H9 (cell line): ENCODE measurements at regions not wholly inside any gene's neighbourhood (a gene's known extent, or its start where the extent isn't known, plus 50 kb on each side); places are given as distances from the start of the nearest gene placed in this dataset.

Experiments used
- DNase-seq: peaks from one replicate; pipeline ENCODE4 v3.0.0-alpha.2; 2017
- H2AFZ ChIP-seq: one replicate; pipeline ENCODE4 v1.6.1; 2013; ENCODE audit warnings: mild to moderate bottlenecking, low read length, control low read depth, moderate library complexity
- H2AK5ac ChIP-seq: 2 replicates; pipeline ENCODE4 v1.6.1; 2013; ENCODE audit warnings: low read length, control low read depth, mixed read lengths; ENCODE audit not compliant: insufficient read length
- H2BK120ac ChIP-seq: one replicate; pipeline ENCODE4 v1.6.1; 2013; ENCODE audit warnings: low read depth, mild to moderate bottlenecking, low read length, control low read depth, inconsistent platforms; ENCODE audit not compliant: poor library complexity, severe bottlenecking
- H2BK12ac ChIP-seq: 2 replicates; pipeline ENCODE4 v1.6.1; 2013; ENCODE audit warnings: low read length, control low read depth, mixed read lengths, low read depth; ENCODE audit not compliant: insufficient read length
- H2BK15ac ChIP-seq: 2 replicates; pipeline ENCODE4 v1.6.1; 2013; ENCODE audit warnings: low read depth, low read length, control low read depth
- H2BK20ac ChIP-seq: one replicate; pipeline ENCODE4 v1.6.1; 2013; ENCODE audit warnings: low read depth, mild to moderate bottlenecking, low read length, control low read depth, inconsistent platforms; ENCODE audit not compliant: poor library complexity, severe bottlenecking
- H2BK5ac ChIP-seq: 2 replicates; pipeline ENCODE4 v1.6.1; 2013; ENCODE audit warnings: low read length, control low read depth, mixed read lengths; ENCODE audit not compliant: insufficient read length
- H3K14ac ChIP-seq: 2 replicates; pipeline ENCODE4 v1.6.1; 2013; ENCODE audit warnings: low read length, control low read depth; ENCODE audit not compliant: insufficient read depth
- H3K18ac ChIP-seq: 2 replicates; pipeline ENCODE4 v1.6.1; 2013; ENCODE audit warnings: low read depth, mild to moderate bottlenecking, mixed read lengths, low read length, control low read depth; ENCODE audit not compliant: insufficient read length
- H3K23ac ChIP-seq: 2 replicates; pipeline ENCODE4 v1.6.1; 2013; ENCODE audit warnings: low read length, control low read depth, mixed read lengths, low read depth; ENCODE audit not compliant: insufficient read length
- H3K23me2 ChIP-seq: 2 replicates; pipeline ENCODE4 v1.6.1; 2013; ENCODE audit warnings: low read depth, mild to moderate bottlenecking, mixed read lengths, low read length, control low read depth; ENCODE audit not compliant: insufficient read length, poor library complexity, severe bottlenecking
- H3K27ac ChIP-seq: 2 replicates; pipeline ENCODE4 v1.5.1; 2013; ENCODE audit warnings: low read length, control low read depth, mixed read lengths, low read depth; ENCODE audit not compliant: insufficient read length
- H3K27me3 ChIP-seq: 2 replicates; pipeline ENCODE4 v1.6.1; 2013; ENCODE audit warnings: low read length, control low read depth, inconsistent platforms; ENCODE audit not compliant: insufficient read depth
- H3K4ac ChIP-seq: 2 replicates; pipeline ENCODE4 v1.6.1; 2013; ENCODE audit warnings: low read depth, mild to moderate bottlenecking, control low read depth, inconsistent platforms, low read length, moderate library complexity
- H3K4me1 ChIP-seq: 2 replicates; pipeline ENCODE4 v1.6.1; 2013; ENCODE audit warnings: low read length, control low read depth, inconsistent platforms; ENCODE audit not compliant: insufficient read depth
- H3K4me2 ChIP-seq: 2 replicates; pipeline ENCODE4 v1.6.1; 2013; ENCODE audit warnings: low read length, control low read depth, mixed read lengths; ENCODE audit not compliant: insufficient read length, insufficient read depth
- H3K56ac ChIP-seq: 2 replicates; pipeline ENCODE4 v1.6.1; 2013; ENCODE audit warnings: low read depth, mild to moderate bottlenecking, mixed read lengths, low read length, control low read depth; ENCODE audit not compliant: insufficient read length
- H3K79me1 ChIP-seq: 2 replicates; pipeline ENCODE4 v1.6.1; 2013; ENCODE audit warnings: low read depth, mild to moderate bottlenecking, moderate library complexity, low read length, control low read depth, inconsistent platforms; ENCODE audit not compliant: insufficient read depth, poor library complexity, severe bottlenecking
- H3K79me2 ChIP-seq: 2 replicates; pipeline ENCODE4 v1.6.1; 2013; ENCODE audit warnings: low read length, control low read depth, inconsistent platforms; ENCODE audit not compliant: insufficient read depth
- H3K9ac ChIP-seq: 2 replicates; pipeline ENCODE4 v1.6.1; 2013; ENCODE audit warnings: low read length, control low read depth, mixed read lengths; ENCODE audit not compliant: insufficient read length; ENCODE audit errors: extremely low read depth
- H3K9me3 ChIP-seq: one replicate; pipeline ENCODE4 v1.6.1; 2013; ENCODE audit warnings: low read depth, low read length, inconsistent platforms; ENCODE audit not compliant: control insufficient read depth
- H3T11ph ChIP-seq: one replicate; pipeline ENCODE4 v1.6.1; 2013; ENCODE audit warnings: mild to moderate bottlenecking, low read length, control low read depth, inconsistent platforms
- H4K20me1 ChIP-seq: one replicate; pipeline ENCODE4 v1.6.1; 2013; ENCODE audit not compliant: control insufficient read depth, insufficient read length, insufficient read depth
- H4K5ac ChIP-seq: 2 replicates; pipeline ENCODE4 v1.6.1; 2013; ENCODE audit warnings: low read depth, mild to moderate bottlenecking, mixed read lengths, low read length, control low read depth; ENCODE audit not compliant: insufficient read length
- H4K8ac ChIP-seq: replicated peaks from 2 replicates; pipeline ENCODE4 v1.6.1; 2013; ENCODE audit warnings: low read length, control low read depth, mixed read lengths, low read depth; ENCODE audit not compliant: insufficient read length
- H4K91ac ChIP-seq: 2 replicates; pipeline ENCODE4 v1.6.1; 2013; ENCODE audit warnings: low read depth, mild to moderate bottlenecking, moderate library complexity, mixed read lengths, low read length, control low read depth; ENCODE audit not compliant: insufficient read length
- H3K27ac Mint-ChIP-seq, 3 experiments: 2 replicates in 2 of 3; 3 replicates in 1 of 3; pipeline ENCODE4 v1.8.0; 2020 to 2021; ENCODE audit warnings: mixed read lengths in 3 of 3, mild to moderate bottlenecking in 1 of 3, moderate library complexity in 1 of 3
- H3K27me3 Mint-ChIP-seq: 2 replicates; pipeline ENCODE4 v1.8.0; 2021; ENCODE audit warnings: low read depth, mild to moderate bottlenecking, moderate library complexity, mixed read lengths
- H3K36me3 Mint-ChIP-seq, 3 experiments: 2 replicates in 2 of 3; 3 replicates in 1 of 3; pipeline ENCODE4 v1.8.0; 2020 to 2021; ENCODE audit warnings: low read depth in 3 of 3, mixed read lengths in 3 of 3; ENCODE audit not compliant: insufficient read depth in 1 of 3
- H3K4me1 Mint-ChIP-seq, 2 experiments: 2 replicates each; pipeline ENCODE4 v1.8.0; 2020; ENCODE audit warnings: mixed read lengths in 2 of 2
- H3K4me3 Mint-ChIP-seq, 2 experiments: 2 replicates in 1 of 2; 3 replicates in 1 of 2; pipeline ENCODE4 v1.8.0; 2020 to 2021; ENCODE audit warnings: mild to moderate bottlenecking in 2 of 2, mixed read lengths in 2 of 2, moderate library complexity in 1 of 2
- H3K9me3 Mint-ChIP-seq, 2 experiments: 2 replicates in 1 of 2; 3 replicates in 1 of 2; pipeline ENCODE4 v1.8.0; 2020; ENCODE audit warnings: mild to moderate bottlenecking in 2 of 2, mixed read lengths in 2 of 2, moderate library complexity in 1 of 2
- WGBS: extraction: QIAGEN DNeasy Blood & Tissue Kit; methylation state at CpG from one replicate; pipeline ENCODE4 v1.1.7; 2013; ENCODE audit warnings: missing lambda C conversion rate, low lambda C conversion rate, mixed read lengths; ENCODE audit not compliant: insufficient read length; ENCODE audit errors: extremely low coverage; 5-methylcytosine and 5-hydroxymethylcytosine counted together
- TF ChIP-seq, protein P1 (sequence below): fragments of 200-600 bp; sonication (generic); conservative IDR thresholded peaks from 3 replicates; pipeline ENCODE4 v1.8.0; 2021; ENCODE audit warnings: antibody characterized with exemption, mild to moderate bottlenecking

DNA sequence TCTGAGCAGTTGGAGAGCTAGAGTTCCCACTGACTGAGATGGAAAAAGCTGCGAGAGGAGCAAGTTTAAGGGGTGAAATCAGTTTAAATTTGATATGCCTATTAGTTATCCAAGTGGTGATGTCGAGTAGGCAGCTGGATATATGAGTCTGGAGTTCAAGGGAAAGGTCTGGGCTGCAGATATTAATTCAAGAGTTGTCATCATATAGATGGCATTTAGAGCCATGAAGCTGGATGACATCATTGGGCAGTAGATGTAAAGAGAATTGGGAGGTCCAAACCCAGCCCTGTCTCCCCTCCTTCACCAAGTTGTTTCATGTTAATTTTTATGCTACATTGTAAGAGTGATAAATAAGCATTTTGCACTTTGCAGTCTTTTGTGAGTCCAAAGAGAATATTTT lies 898.1 kb downstream of the GALC start:
- H2BK20ac ChIP-seq = no peak overlapping the region
- no peaks in the 10 kb centered on the region for H3K36me3 Mint-ChIP-seq
- H2BK12ac ChIP-seq = no peak overlapping the region
- H3K4ac ChIP-seq = no peak overlapping the region
- no peak overlapping the region for H3K23ac ChIP-seq
- no peak overlapping the region for H2AK5ac ChIP-seq
- H3K27ac Mint-ChIP-seq = no peak overlapping the region
- H4K5ac ChIP-seq = no peak overlapping the region
- no peak overlapping the region for H3K4me2 ChIP-seq
- H3K9me3 Mint-ChIP-seq = no peaks in the 10 kb centered on the region
- H3K23me2 ChIP-seq = no peaks in the 10 kb centered on the region
- H3T11ph ChIP-seq = no peak overlapping the region
- H3K79me2 ChIP-seq = no peaks in the 10 kb centered on the region
- H3K4me3 Mint-ChIP-seq = no peak overlapping the region
- no peak overlapping the region for H4K91ac ChIP-seq
- H2BK120ac ChIP-seq = no peak overlapping the region
- no peaks in the 10 kb centered on the region for H3K27me3 Mint-ChIP-seq
- no peaks in the 10 kb centered on the region for H4K20me1 ChIP-seq
- no peaks in the 10 kb centered on the region for H3K4me1 ChIP-seq
- WGBS = no CpG with 5 or more reads among the region's 2 CpGs
- DNase-seq = no peak
- peaks cover 0 to 2% of the 10 kb centered on the region in 2 experiments; a peak in 1 of 4 replicates for H3K4me1 Mint-ChIP-seq
- no peak overlapping the region for H3K27ac ChIP-seq
- no peak overlapping the region for H3K14ac ChIP-seq
- no peak overlapping the region for H2BK15ac ChIP-seq
- TF ChIP-seq, protein P1, sequence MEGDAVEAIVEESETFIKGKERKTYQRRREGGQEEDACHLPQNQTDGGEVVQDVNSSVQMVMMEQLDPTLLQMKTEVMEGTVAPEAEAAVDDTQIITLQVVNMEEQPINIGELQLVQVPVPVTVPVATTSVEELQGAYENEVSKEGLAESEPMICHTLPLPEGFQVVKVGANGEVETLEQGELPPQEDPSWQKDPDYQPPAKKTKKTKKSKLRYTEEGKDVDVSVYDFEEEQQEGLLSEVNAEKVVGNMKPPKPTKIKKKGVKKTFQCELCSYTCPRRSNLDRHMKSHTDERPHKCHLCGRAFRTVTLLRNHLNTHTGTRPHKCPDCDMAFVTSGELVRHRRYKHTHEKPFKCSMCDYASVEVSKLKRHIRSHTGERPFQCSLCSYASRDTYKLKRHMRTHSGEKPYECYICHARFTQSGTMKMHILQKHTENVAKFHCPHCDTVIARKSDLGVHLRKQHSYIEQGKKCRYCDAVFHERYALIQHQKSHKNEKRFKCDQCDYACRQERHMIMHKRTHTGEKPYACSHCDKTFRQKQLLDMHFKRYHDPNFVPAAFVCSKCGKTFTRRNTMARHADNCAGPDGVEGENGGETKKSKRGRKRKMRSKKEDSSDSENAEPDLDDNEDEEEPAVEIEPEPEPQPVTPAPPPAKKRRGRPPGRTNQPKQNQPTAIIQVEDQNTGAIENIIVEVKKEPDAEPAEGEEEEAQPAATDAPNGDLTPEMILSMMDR = no peak
- no peak overlapping the region for H3K18ac ChIP-seq
- no peaks in the 10 kb centered on the region for H3K27me3 ChIP-seq
- no peak overlapping the region for H3K56ac ChIP-seq
- H3K79me1 ChIP-seq = no peaks in the 10 kb centered on the region
- no peaks in the 10 kb centered on the region for H3K9me3 ChIP-seq
- H3K9ac ChIP-seq = no peak overlapping the region
- H2BK5ac ChIP-seq = no peak overlapping the region
- H2AFZ ChIP-seq = no peak overlapping the region
- no peak overlapping the region for H4K8ac ChIP-seq
